Medulla oblongata (tissue), 1 donor: ENCODE measurements at regions not wholly inside any gene's neighbourhood (a gene's known extent, or its start where the extent isn't known, plus 50 kb on each side); places are given as distances from the start of the nearest gene placed in this dataset.
"Not testable (repeated sequence)": the region's sequence is repeated elsewhere in the genome, so short reads cannot be mapped to it uniquely, and the experiment has no call there.

Source experiments
- DNase-seq: peaks from one replicate; pipeline ENCODE4 v3.0.0-alpha.2; 2015; ENCODE audit errors: extremely low spot score

GRCh38 chr1:198934426-198934825 lies 295.6 kb downstream of the PTPRC start:
- no peak for DNase-seq

GRCh38 chr1:198934901-198935305 lies 296.1 kb downstream of the PTPRC start:
- DNase-seq = peak; percentile 40

- DNase-seq = peak; percentile 82
Measured at GRCh38 chr1:198935306-198935921, 296.6 kb downstream of the PTPRC start.

GRCh38 chr1:198936371-198937083 lies 297.7 kb downstream of the PTPRC start:
- peak; percentile 54 for DNase-seq

- DNase-seq = peak; percentile 98
Measured at GRCh38 chr1:198937231-198938031, 298.6 kb downstream of the PTPRC start.

GRCh38 chr1:198939286-198939685 lies 300.4 kb downstream of the PTPRC start:
- no peak for DNase-seq

GRCh38 chr1:198939956-198940355 lies 301.1 kb downstream of the PTPRC start:
- no peak for DNase-seq

- DNase-seq = no peak
Measured at GRCh38 chr1:198942466-198942865, 303.6 kb downstream of the PTPRC start.

- DNase-seq = no peak
Measured at GRCh38 chr1:198943484-198944187, 304.8 kb downstream of the PTPRC start.

- DNase-seq = no peak
Measured at GRCh38 chr1:198947456-198947855, 308.6 kb downstream of the PTPRC start.

- no peak for DNase-seq
Measured at GRCh38 chr1:198948895-198949659, 310.2 kb downstream of the PTPRC start.

GRCh38 chr1:198950036-198950435 lies 311.2 kb downstream of the PTPRC start:
- DNase-seq = no peak

- DNase-seq = no peak
Measured at GRCh38 chr1:198955085-198955484, 316.2 kb downstream of the PTPRC start.

GRCh38 chr1:198957044-198957443 lies 318.2 kb downstream of the PTPRC start:
- no peak for DNase-seq

GRCh38 chr1:198959032-198959431 lies 320.2 kb downstream of the PTPRC start:
- no peak for DNase-seq

GRCh38 chr1:198959676-198960075 lies 320.8 kb downstream of the PTPRC start:
- DNase-seq = no peak

- not testable (repeated sequence) for DNase-seq
Measured at GRCh38 chr1:198963796-198964195, 325.0 kb downstream of the PTPRC start.

GRCh38 chr1:198966519-198966918 lies 327.7 kb downstream of the PTPRC start:
- DNase-seq = no peak

GRCh38 chr1:198967566-198967965 lies 328.7 kb downstream of the PTPRC start:
- no peak for DNase-seq

GRCh38 chr1:198968866-198969265 lies 330.0 kb downstream of the PTPRC start:
- no peak for DNase-seq

- DNase-seq = no peak
Measured at GRCh38 chr1:198969981-198970380, 331.1 kb downstream of the PTPRC start.
